ENCODE measurements at regions not wholly inside any gene's neighbourhood (a gene's known extent, or its start where the extent isn't known, plus 50 kb on each side); places are given as distances from the start of the nearest gene placed in this dataset.
A peak's percentile ranks its signal among the peaks of the same experiment; 100 is the strongest.

GRCh38 chr1:214847071-214847810, 235.3 kb upstream of the KCNK2 start:
- Histone ChIP-seq H3K4me1 (ENCODE audit: control insufficient read depth in 2 of 2, insufficient read depth in 1 of 2, low read depth in 1 of 2, low read length in 2 of 2) (no peaks in the 10 kb centered on the region), H3K27me3 (ENCODE audit: control insufficient read depth in 3 of 3, insufficient read depth in 3 of 3, low read depth in 1 of 3, low read length in 3 of 3) (no peaks in the 10 kb centered on the region), H3K4ac (ENCODE audit: low read length) (no peak overlapping the region), H2BK5ac (ENCODE audit: low read length) (no peak overlapping the region), H3K27ac (replicated peaks; ENCODE audit: low read length) (no peak overlapping the region), H2AK5ac (ENCODE audit: low read depth, low read length) (no peak overlapping the region), H3K9ac (ENCODE audit: low read depth, low read length, poor library complexity) (peak overlapping the region; percentile 38), H4K91ac (ENCODE audit: low read depth, low read length, poor library complexity) (no peak overlapping the region), H3K9me3 (replicated peaks in 1 of 2; ENCODE audit: control insufficient read depth in 2 of 2, insufficient read depth in 1 of 2, low read depth in 1 of 2, low read length in 2 of 2) (no peaks in the 10 kb centered on the region), H2BK12ac (ENCODE audit: low read length) (no peak overlapping the region), H3K23ac (ENCODE audit: low read depth, low read length, poor library complexity) (no peak overlapping the region), H2AFZ (ENCODE audit: low read length) (no peak overlapping the region), H3K14ac (ENCODE audit: low read length) (peak overlapping the region; percentile 90), H2BK120ac (ENCODE audit: low read depth, low read length) (no peak overlapping the region), H3K36me3 (replicated peaks in 1 of 2; ENCODE audit: control insufficient read depth in 2 of 2, insufficient read depth in 2 of 2, low read length in 2 of 2) (no peaks in the 10 kb centered on the region), H3K4me2 (ENCODE audit: insufficient read depth, low read length, poor library complexity, severe bottlenecking) (no peak overlapping the region), H2BK15ac (ENCODE audit: low read length) (no peak overlapping the region), H3K18ac (ENCODE audit: low read length) (no peak overlapping the region), H4K8ac (ENCODE audit: low read depth, low read length) (no peak overlapping the region), H3K79me1 (ENCODE audit: low read depth, low read length) (no peaks in the 10 kb centered on the region), H3K4me3 (ENCODE audit: low read length in 2 of 2) (no peak overlapping the region)
- no CpG with 5 or more reads among the region's 7 CpGs for WGBS, 2 donors (ENCODE audit: extremely low coverage in 2 of 2, insufficient read length in 2 of 2, insufficient replicate concordance in 1 of 2)
- DNase-seq (ENCODE audit: low spot score), result no peak

- Histone ChIP-seq H2BK120ac (ENCODE audit: low read depth, low read length) (no peak overlapping the region), H2BK12ac (ENCODE audit: low read length) (no peak overlapping the region), H4K91ac (ENCODE audit: low read depth, low read length, poor library complexity) (no peak overlapping the region), H3K9me3 (replicated peaks in 1 of 2; ENCODE audit: control insufficient read depth in 2 of 2, insufficient read depth in 1 of 2, low read depth in 1 of 2, low read length in 2 of 2) (no peaks in the 10 kb centered on the region), H3K18ac (ENCODE audit: low read length) (no peak overlapping the region), H2AFZ (ENCODE audit: low read length) (no peak overlapping the region), H3K4me3 (ENCODE audit: low read length in 2 of 2) (no peak overlapping the region), H3K79me1 (ENCODE audit: low read depth, low read length) (no peaks in the 10 kb centered on the region), H2BK15ac (ENCODE audit: low read length) (no peak overlapping the region), H3K27ac (replicated peaks; ENCODE audit: low read length) (no peak overlapping the region), H3K9ac (ENCODE audit: low read depth, low read length, poor library complexity) (no peak overlapping the region), H3K23ac (ENCODE audit: low read depth, low read length, poor library complexity) (no peak overlapping the region), H3K4me1 (ENCODE audit: control insufficient read depth in 2 of 2, insufficient read depth in 1 of 2, low read depth in 1 of 2, low read length in 2 of 2) (no peaks in the 10 kb centered on the region), H2AK5ac (ENCODE audit: low read depth, low read length) (no peak overlapping the region), H4K8ac (ENCODE audit: low read depth, low read length) (no peak overlapping the region), H3K36me3 (replicated peaks in 1 of 2; ENCODE audit: control insufficient read depth in 2 of 2, insufficient read depth in 2 of 2, low read length in 2 of 2) (no peaks in the 10 kb centered on the region), H3K14ac (ENCODE audit: low read length) (no peak overlapping the region), H3K4me2 (ENCODE audit: insufficient read depth, low read length, poor library complexity, severe bottlenecking) (no peak overlapping the region), H3K27me3 (ENCODE audit: control insufficient read depth in 3 of 3, insufficient read depth in 3 of 3, low read depth in 1 of 3, low read length in 3 of 3) (no peaks in the 10 kb centered on the region), H2BK5ac (ENCODE audit: low read length) (no peak overlapping the region), H3K4ac (ENCODE audit: low read length) (no peak overlapping the region)
- WGBS, 2 donors (ENCODE audit: extremely low coverage in 2 of 2, insufficient read length in 2 of 2, insufficient replicate concordance in 1 of 2), result no CpG with 5 or more reads among the region's 2 CpGs
- no peak for DNase-seq (ENCODE audit: low spot score)
Observed at GRCh38 chr1:214848101-214848500, 234.4 kb upstream of the KCNK2 start.

- Histone ChIP-seq H3K4me1 (ENCODE audit: control insufficient read depth in 2 of 2, insufficient read depth in 1 of 2, low read depth in 1 of 2, low read length in 2 of 2) (no peaks in the 10 kb centered on the region), H3K14ac (ENCODE audit: low read length) (no peak overlapping the region), H3K9ac (ENCODE audit: low read depth, low read length, poor library complexity) (no peak overlapping the region)
Observed at GRCh38 chr1:214850432-214851050, 232.0 kb upstream of the KCNK2 start.

GRCh38 chr1:214853340-214853739, 229.2 kb upstream of the KCNK2 start:
- no peak overlapping the region for H4K8ac ChIP-seq (ENCODE audit: low read depth, low read length)
- no peaks in the 10 kb centered on the region for H3K4me1 ChIP-seq (ENCODE audit: control insufficient read depth in 2 of 2, insufficient read depth in 1 of 2, low read depth in 1 of 2, low read length in 2 of 2)
- no peak overlapping the region for H2BK15ac ChIP-seq (ENCODE audit: low read length)
- H2BK12ac ChIP-seq (ENCODE audit: low read length), result no peak overlapping the region
- H3K9ac ChIP-seq (ENCODE audit: low read depth, low read length, poor library complexity), result no peak overlapping the region
- no peak overlapping the region for H2BK5ac ChIP-seq (ENCODE audit: low read length)
- no peak overlapping the region for H3K14ac ChIP-seq (ENCODE audit: low read length)
- no peaks in the 10 kb centered on the region for H3K36me3 ChIP-seq (replicated peaks in 1 of 2; ENCODE audit: control insufficient read depth in 2 of 2, insufficient read depth in 2 of 2, low read length in 2 of 2)
- 100% methylated on average over 1 of the region's 4 CpGs; no CpG with 5 or more reads in 1 of the 2 donors for WGBS, 2 donors (ENCODE audit: extremely low coverage in 2 of 2, insufficient read length in 2 of 2, insufficient replicate concordance in 1 of 2)
- H4K91ac ChIP-seq (ENCODE audit: low read depth, low read length, poor library complexity), result no peak overlapping the region
- no peaks in the 10 kb centered on the region for H3K79me1 ChIP-seq (ENCODE audit: low read depth, low read length)
- no peak for DNase-seq (ENCODE audit: low spot score)
- H3K27me3 ChIP-seq (ENCODE audit: control insufficient read depth in 3 of 3, insufficient read depth in 3 of 3, low read depth in 1 of 3, low read length in 3 of 3), result no peaks in the 10 kb centered on the region
- H3K4me3 ChIP-seq (ENCODE audit: low read length in 2 of 2), result no peak overlapping the region
- no peaks in the 10 kb centered on the region for H3K9me3 ChIP-seq (replicated peaks in 1 of 2; ENCODE audit: control insufficient read depth in 2 of 2, insufficient read depth in 1 of 2, low read depth in 1 of 2, low read length in 2 of 2)
- H3K18ac ChIP-seq (ENCODE audit: low read length), result no peak overlapping the region
- no peak overlapping the region for H3K27ac ChIP-seq (replicated peaks; ENCODE audit: low read length)
- H2AK5ac ChIP-seq (ENCODE audit: low read depth, low read length), result no peak overlapping the region
- no peak overlapping the region for H3K4me2 ChIP-seq (ENCODE audit: insufficient read depth, low read length, poor library complexity, severe bottlenecking)
- no peak overlapping the region for H2AFZ ChIP-seq (ENCODE audit: low read length)
- H3K23ac ChIP-seq (ENCODE audit: low read depth, low read length, poor library complexity), result no peak overlapping the region
- H2BK120ac ChIP-seq (ENCODE audit: low read depth, low read length), result no peak overlapping the region
- H3K4ac ChIP-seq (ENCODE audit: low read length), result no peak overlapping the region

More at GRCh38 chr1:214850432-214851050, 232.0 kb upstream of the KCNK2 start:
- Histone ChIP-seq H3K27ac (replicated peaks; ENCODE audit: low read length) (no peak overlapping the region), H2BK120ac (ENCODE audit: low read depth, low read length) (no peak overlapping the region), H2BK5ac (ENCODE audit: low read length) (no peak overlapping the region), H2AK5ac (ENCODE audit: low read depth, low read length) (no peak overlapping the region), H4K91ac (ENCODE audit: low read depth, low read length, poor library complexity) (no peak overlapping the region), H3K23ac (ENCODE audit: low read depth, low read length, poor library complexity) (no peak overlapping the region), H3K4ac (ENCODE audit: low read length) (no peak overlapping the region), H2BK15ac (ENCODE audit: low read length) (no peak overlapping the region), H2BK12ac (ENCODE audit: low read length) (no peak overlapping the region), H3K27me3 (ENCODE audit: control insufficient read depth in 3 of 3, insufficient read depth in 3 of 3, low read depth in 1 of 3, low read length in 3 of 3) (no peaks in the 10 kb centered on the region), H3K9me3 (replicated peaks in 1 of 2; ENCODE audit: control insufficient read depth in 2 of 2, insufficient read depth in 1 of 2, low read depth in 1 of 2, low read length in 2 of 2) (no peaks in the 10 kb centered on the region), H3K4me2 (ENCODE audit: insufficient read depth, low read length, poor library complexity, severe bottlenecking) (no peak overlapping the region), H2AFZ (ENCODE audit: low read length) (no peak overlapping the region), H3K79me1 (ENCODE audit: low read depth, low read length) (no peaks in the 10 kb centered on the region), H3K36me3 (replicated peaks in 1 of 2; ENCODE audit: control insufficient read depth in 2 of 2, insufficient read depth in 2 of 2, low read length in 2 of 2) (no peaks in the 10 kb centered on the region), H3K4me3 (ENCODE audit: low read length in 2 of 2) (no peak overlapping the region), H3K18ac (ENCODE audit: low read length) (no peak overlapping the region), H4K8ac (ENCODE audit: low read depth, low read length) (no peak overlapping the region)
- WGBS, 2 donors (ENCODE audit: extremely low coverage in 2 of 2, insufficient read length in 2 of 2, insufficient replicate concordance in 1 of 2), result no CpG with 5 or more reads among the region's 3 CpGs
- no peak for DNase-seq (ENCODE audit: low spot score)

Data from neuronal stem cell (in vitro differentiated cells).